K562 (cell line): ENCODE measurements at regions not wholly inside any gene's neighbourhood (a gene's known extent, or its start where the extent isn't known, plus 50 kb on each side); places are given as distances from the start of the nearest gene placed in this dataset.

ENCODE experiments used
- ATAC-seq: fragments of 200-7000 bp; cut with Tn5 transposase; 3 replicates; pipeline ENCODE4 v1.9.1; 2020; ENCODE audit warnings: moderate library complexity
- BruUV-seq: library from RNA; stranded (reverse); fragments of 400-500 nt; replicated peaks from 2 replicates; lab custom pipeline; 2021; lab: Mats Ljungman, UMichigan
- CTCF ChIA-PET: fragments of 300-600 bp; formaldehyde crosslinking; extraction: SDS; loops from one replicate; lab custom pipeline; 2021; ENCODE audit warnings: low intra/inter-chr PET ratio; lab: Yijun Ruan, JAX
- POLR2A ChIA-PET: fragments of 300-600, 350-650 bp; sonication (Branson Sonifier 250); formaldehyde crosslinking; extraction: SDS; loops from one replicate; lab custom pipeline; 2021; ENCODE audit warnings: antibody characterized with exemption, inconsistent platforms; lab: Yijun Ruan, JAX
- DNase-seq, 4 experiments: peaks; one replicate each; pipeline versions ENCODE4 v3.0.0 to v3.0.0-alpha.2; 2011 to 2018; ENCODE audit warnings: low spot score in 3 of 4, mixed read lengths in 3 of 4; ENCODE audit errors: extremely low read depth in 1 of 4
- FAIRE-seq: peaks from 2 replicates; lab custom pipeline; 2011; peaks lifted over from hg19 to GRCh38; lab: Jason Lieb, UNC
- H2AFZ ChIP-seq: 2 replicates; pipeline ENCODE4 v1.6.0; 2011; ENCODE audit warnings: low read depth, low read length, control low read depth, inconsistent platforms
- H3K27ac ChIP-seq: fragments of 200-600 bp; 3 replicates; pipeline ENCODE4 v1.8.0; 2011; ENCODE audit warnings: low read depth, mild to moderate bottlenecking, control low read depth, inconsistent platforms, low read length, moderate library complexity, mixed read lengths; ENCODE audit errors: extremely low read depth
- H3K27me3 ChIP-seq, 2 experiments: fragments of 300-600 bp in 1 of 2; 2 replicates in 1 of 2; 3 replicates in 1 of 2; pipeline versions ENCODE4 v1.6.0 to v1.8.0; 2011; ENCODE audit warnings: inconsistent platforms in 2 of 2, low read length in 2 of 2, mild to moderate bottlenecking in 1 of 2, mixed read lengths in 1 of 2, moderate library complexity in 1 of 2; ENCODE audit not compliant: control insufficient read depth in 2 of 2, insufficient read depth in 2 of 2
- H3K36me3 ChIP-seq: fragments of 300-600 bp; 3 replicates; pipeline ENCODE4 v1.8.0; 2011; ENCODE audit warnings: mild to moderate bottlenecking, low read length, inconsistent platforms; ENCODE audit not compliant: control insufficient read depth, insufficient read depth
- H3K4me1 ChIP-seq, 2 experiments: fragments of 200-600 bp in 1 of 2; replicated peaks in 1 of 2; 2 replicates in 1 of 2; 3 replicates in 1 of 2; pipeline versions ENCODE4 v1.5.1 to v1.8.0; 2011; ENCODE audit warnings: inconsistent platforms in 2 of 2, low read length in 2 of 2, mild to moderate bottlenecking in 1 of 2, mixed read lengths in 1 of 2, moderate library complexity in 1 of 2; ENCODE audit not compliant: control insufficient read depth in 2 of 2, insufficient read depth in 2 of 2
- H3K4me2 ChIP-seq: 2 replicates; pipeline ENCODE4 v1.6.1; 2011; ENCODE audit warnings: low read length, control low read depth, inconsistent platforms, mixed read lengths; ENCODE audit not compliant: insufficient read depth
- H3K4me3 ChIP-seq: fragments of 200-600 bp; sonication (generic), shearing (Covaris generic); 2 replicates; pipeline ENCODE4 v1.5.1; 2016; ENCODE audit warnings: control low read depth, inconsistent platforms
- H3K79me2 ChIP-seq: fragments of 200-600 bp; 3 replicates; pipeline ENCODE4 v1.8.0; 2011; ENCODE audit warnings: low read length, inconsistent platforms; ENCODE audit not compliant: control insufficient read depth, insufficient read depth
- H3K9ac ChIP-seq, 2 experiments: 2 replicates each; pipeline versions ENCODE4 v1.6.0 to v1.6.1; 2011; ENCODE audit warnings: low read depth in 2 of 2, low read length in 2 of 2, control low read depth in 1 of 2, inconsistent platforms in 1 of 2, mild to moderate bottlenecking in 1 of 2, mixed read lengths in 1 of 2; ENCODE audit not compliant: insufficient read depth in 1 of 2
- H3K9me1 ChIP-seq: one replicate; pipeline ENCODE4 v1.6.0; 2011; ENCODE audit warnings: inconsistent platforms, mild to moderate bottlenecking, low read length, moderate library complexity; ENCODE audit not compliant: control insufficient read depth, insufficient read depth
- H3K9me3 ChIP-seq: replicated peaks from 2 replicates; pipeline ENCODE4 v1.5.1; 2011; ENCODE audit warnings: low read depth, low read length, inconsistent platforms; ENCODE audit not compliant: control insufficient read depth, insufficient read depth
- H4K20me1 ChIP-seq: replicated peaks from 2 replicates; pipeline ENCODE4 v1.6.1; 2011; ENCODE audit warnings: low read length, inconsistent platforms, mixed read lengths; ENCODE audit not compliant: control insufficient read depth, insufficient read depth
- BRF1 ChIP-seq: IDR thresholded peaks from 3 replicates; pipeline ENCODE4 v1.6.1; 2011; ENCODE audit warnings: borderline replicate concordance, mild to moderate bottlenecking; ENCODE audit not compliant: insufficient read length; ENCODE audit errors: extremely low read depth
- CCNT2 ChIP-seq: IDR thresholded peaks from 2 replicates; pipeline ENCODE4 v1.6.1; 2011; ENCODE audit warnings: borderline replicate concordance, low read depth, mild to moderate bottlenecking, moderate library complexity, mixed read lengths, low read length; ENCODE audit not compliant: insufficient read length; ENCODE audit errors: extremely low read depth
- DDX20 ChIP-seq: fragments of 450-650 bp; IDR thresholded peaks from 2 replicates; pipeline ENCODE4 v1.6.1; 2016; ENCODE audit warnings: missing genetic modification characterization, low read depth, mild to moderate bottlenecking, missing compliant biosample characterization, moderate library complexity
- KDM5B ChIP-seq: fragments of 200-600 bp; sonication (generic); IDR thresholded peaks from 2 replicates; pipeline ENCODE4 v1.6.1; 2012; ENCODE audit warnings: low read depth, mild to moderate bottlenecking, moderate library complexity, low read length, control low read depth, inconsistent platforms; ENCODE audit not compliant: insufficient replicate concordance
- NR2F6 ChIP-seq: fragments of 450-650 bp; formaldehyde crosslinking; IDR thresholded peaks from 2 replicates; pipeline ENCODE4 v1.4.0; 2020; ENCODE audit warnings: mild to moderate bottlenecking
- NRF1 ChIP-seq, 2 experiments: fragments of 450-650 bp; IDR thresholded peaks in 1 of 2; conservative IDR thresholded peaks in 1 of 2; 2 replicates each; pipeline ENCODE4 v1.6.1; 2014; ENCODE audit warnings: mild to moderate bottlenecking in 2 of 2
- PHB ChIP-seq: fragments of 250-450 bp; sonication (Bioruptor Pico); IDR thresholded peaks from 2 replicates; pipeline ENCODE4 v1.5.0; 2021
- POU5F1 ChIP-seq: fragments of 150-350 bp; IDR thresholded peaks from 2 replicates; pipeline ENCODE4 v1.6.1; 2014; ENCODE audit warnings: borderline replicate concordance, low read length, low read depth, mild to moderate bottlenecking; ENCODE audit not compliant: partially characterized antibody
- PURB ChIP-seq: sonication (generic); formaldehyde crosslinking; IDR thresholded peaks from 2 replicates; pipeline ENCODE4 v1.9.0; 2021; ENCODE audit warnings: low read depth, mild to moderate bottlenecking, missing genetic modification reagents
- RFX7 ChIP-seq: fragments of 250-450 bp; sonication (Bioruptor Pico); IDR thresholded peaks from 2 replicates; pipeline ENCODE4 v1.5.1; 2021; ENCODE audit warnings: mild to moderate bottlenecking
- SAFB2 ChIP-seq: fragments of 200-400 bp; formaldehyde crosslinking; IDR thresholded peaks from 2 replicates; pipeline ENCODE4 v1.6.1; 2018; ENCODE audit warnings: borderline replicate concordance, low read length, low read depth, moderate library complexity; ENCODE audit not compliant: severe bottlenecking
- SP2 ChIP-seq: IDR thresholded peaks from 2 replicates; pipeline ENCODE4 v1.6.1; 2011; ENCODE audit warnings: mild to moderate bottlenecking, low read depth, low read length, moderate library complexity; ENCODE audit not compliant: poor library complexity, severe bottlenecking; ENCODE audit errors: extremely low read depth
- TCF7L2 ChIP-seq: fragments of 150-350 bp; IDR thresholded peaks from 2 replicates; pipeline ENCODE4 v1.6.1; 2016; ENCODE audit warnings: low read depth, mild to moderate bottlenecking, low read length, moderate library complexity
- ZBTB1 ChIP-seq: sonication (generic); formaldehyde crosslinking; IDR thresholded peaks from 2 replicates; pipeline ENCODE4 v1.8.1; 2023; ENCODE audit warnings: missing genetic modification reagents, low read depth, mild to moderate bottlenecking, borderline replicate concordance
- ZNF263 ChIP-seq: sonication (generic); formaldehyde crosslinking; IDR thresholded peaks from 2 replicates; pipeline ENCODE4 v1.8.0; 2022; ENCODE audit warnings: mild to moderate bottlenecking, missing genetic modification reagents, borderline replicate concordance
- ZNF282 ChIP-seq: sonication (generic); formaldehyde crosslinking; IDR thresholded peaks from 2 replicates; pipeline ENCODE4 v1.8.1; 2023; ENCODE audit warnings: missing genetic modification reagents
- ZNF41 ChIP-seq: fragments of 250-450 bp; sonication (Bioruptor Pico); conservative IDR thresholded peaks from 2 replicates; pipeline ENCODE4 v1.4.0; 2020; ENCODE audit warnings: mild to moderate bottlenecking
- ZNF561 ChIP-seq: fragments of 450-650 bp; formaldehyde crosslinking; conservative IDR thresholded peaks from 2 replicates; pipeline ENCODE4 v1.4.0; 2020; ENCODE audit warnings: mild to moderate bottlenecking, moderate library complexity
- ZNF583 ChIP-seq: fragments of 250-450 bp; sonication (Bioruptor Pico); IDR thresholded peaks from 2 replicates; pipeline ENCODE4 v1.4.0; 2020
- WGBS: fragments of 100-300 bp; shearing (Covaris generic); methylation state at CpG from one replicate; pipeline ENCODE4 v1.1.6; 2016; ENCODE audit warnings: low coverage, mixed read lengths; ENCODE audit not compliant: insufficient coverage; ENCODE audit errors: missing lambda C conversion rate; 5-methylcytosine and 5-hydroxymethylcytosine counted together
- in situ Hi-C: fragments of 300-500 bp; cut with MboI; formaldehyde crosslinking; loops from 4 replicates; pipeline ENCODE4 v1.15.0; 2018; ENCODE audit warnings: inconsistent platforms, mixed read lengths
- intact Hi-C: fragments of 100-400 bp; cut with micrococcal nuclease; formaldehyde crosslinking; loops from 2 replicates; pipeline ENCODE4 v1.14.2; 2022
- TF ChIP-seq, protein P1 (sequence below): fragments of 450-650 bp; conservative IDR thresholded peaks from 2 replicates; pipeline ENCODE4 v1.6.1; 2016; ENCODE audit warnings: missing genetic modification characterization, low read depth, mild to moderate bottlenecking, control low read depth, missing compliant biosample characterization

- H3K79me2 ChIP-seq: no peaks in the 10 kb centered on the region
- WGBS: 45% methylated on average over 3 of the region's 3 CpGs
- H3K36me3 ChIP-seq: no peaks in the 10 kb centered on the region
- H3K27ac ChIP-seq: no peak overlapping the region
- no peak for TF ChIP-seq PURB (CRISPR knock-in tag)
- TF ChIP-seq NRF1 (conservative IDR thresholded peaks at IDR 0.05 in 1 of 2, IDR thresholded peaks at IDR 0.05 in 1 of 2): no peak
- TF ChIP-seq ZNF263: no peak
- TF ChIP-seq TCF7L2: no peak
- no peak for TF ChIP-seq PHB (CRISPR knock-in tag)
- TF ChIP-seq ZNF282 (CRISPR knock-in tag): no peak
- TF ChIP-seq ZNF583 (CRISPR knock-in tag): no peak
- no peak for TF ChIP-seq CCNT2
- TF ChIP-seq SP2: no peak
- TF ChIP-seq, protein P1, sequence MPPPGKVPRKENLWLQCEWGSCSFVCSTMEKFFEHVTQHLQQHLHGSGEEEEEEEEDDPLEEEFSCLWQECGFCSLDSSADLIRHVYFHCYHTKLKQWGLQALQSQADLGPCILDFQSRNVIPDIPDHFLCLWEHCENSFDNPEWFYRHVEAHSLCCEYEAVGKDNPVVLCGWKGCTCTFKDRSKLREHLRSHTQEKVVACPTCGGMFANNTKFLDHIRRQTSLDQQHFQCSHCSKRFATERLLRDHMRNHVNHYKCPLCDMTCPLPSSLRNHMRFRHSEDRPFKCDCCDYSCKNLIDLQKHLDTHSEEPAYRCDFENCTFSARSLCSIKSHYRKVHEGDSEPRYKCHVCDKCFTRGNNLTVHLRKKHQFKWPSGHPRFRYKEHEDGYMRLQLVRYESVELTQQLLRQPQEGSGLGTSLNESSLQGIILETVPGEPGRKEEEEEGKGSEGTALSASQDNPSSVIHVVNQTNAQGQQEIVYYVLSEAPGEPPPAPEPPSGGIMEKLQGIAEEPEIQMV (tag): no peak
- TF ChIP-seq ZNF561 (CRISPR knock-in tag): no peak
- TF ChIP-seq POU5F1: no peak
- TF ChIP-seq DDX20 (tag): no peak
- TF ChIP-seq ZNF41: no peak
- no peak for TF ChIP-seq ZBTB1 (CRISPR knock-in tag)
- no peak for TF ChIP-seq RFX7 (CRISPR knock-in tag)
- no peak for TF ChIP-seq KDM5B
- TF ChIP-seq SAFB2: no peak
- TF ChIP-seq NR2F6 (CRISPR knock-in tag): no peak
- TF ChIP-seq BRF1: no peak
- intact Hi-C loops (no loop called here), in situ Hi-C loops (no loop called here)
- H4K20me1 ChIP-seq: no peaks in the 10 kb centered on the region
- no peaks in the 10 kb centered on the region for H3K9me3 ChIP-seq
- ChIA-PET POLR2A (interaction anchor here (0.7 kb wide), 1 partner anchor 175 kb away, joined by 3 read pairs; no protein-coding TSS in a partner anchor), CTCF (no interaction called here)
- H3K4me1 ChIP-seq: no peaks in the 10 kb centered on the region
- BruUV-seq: no TSS peak
- no peaks in the 10 kb centered on the region for H3K27me3 ChIP-seq
- H2AFZ ChIP-seq: no peak overlapping the region
- no peak overlapping the region for H3K9ac ChIP-seq
- no peak for DNase-seq
- H3K4me3 ChIP-seq: no peak overlapping the region
- no peak overlapping the region for H3K4me2 ChIP-seq
- ATAC-seq: no peak
- FAIRE-seq: no peak
- no peaks in the 10 kb centered on the region for H3K9me1 ChIP-seq
These were observed 384.7 kb upstream of the ZEB2 start for GRCh38 chr2:144904612-144905011.
